ENCODE measurements at regions not wholly inside any gene's neighbourhood (a gene's known extent, or its start where the extent isn't known, plus 50 kb on each side); places are given as distances from the start of the nearest gene placed in this dataset.

DNA sequence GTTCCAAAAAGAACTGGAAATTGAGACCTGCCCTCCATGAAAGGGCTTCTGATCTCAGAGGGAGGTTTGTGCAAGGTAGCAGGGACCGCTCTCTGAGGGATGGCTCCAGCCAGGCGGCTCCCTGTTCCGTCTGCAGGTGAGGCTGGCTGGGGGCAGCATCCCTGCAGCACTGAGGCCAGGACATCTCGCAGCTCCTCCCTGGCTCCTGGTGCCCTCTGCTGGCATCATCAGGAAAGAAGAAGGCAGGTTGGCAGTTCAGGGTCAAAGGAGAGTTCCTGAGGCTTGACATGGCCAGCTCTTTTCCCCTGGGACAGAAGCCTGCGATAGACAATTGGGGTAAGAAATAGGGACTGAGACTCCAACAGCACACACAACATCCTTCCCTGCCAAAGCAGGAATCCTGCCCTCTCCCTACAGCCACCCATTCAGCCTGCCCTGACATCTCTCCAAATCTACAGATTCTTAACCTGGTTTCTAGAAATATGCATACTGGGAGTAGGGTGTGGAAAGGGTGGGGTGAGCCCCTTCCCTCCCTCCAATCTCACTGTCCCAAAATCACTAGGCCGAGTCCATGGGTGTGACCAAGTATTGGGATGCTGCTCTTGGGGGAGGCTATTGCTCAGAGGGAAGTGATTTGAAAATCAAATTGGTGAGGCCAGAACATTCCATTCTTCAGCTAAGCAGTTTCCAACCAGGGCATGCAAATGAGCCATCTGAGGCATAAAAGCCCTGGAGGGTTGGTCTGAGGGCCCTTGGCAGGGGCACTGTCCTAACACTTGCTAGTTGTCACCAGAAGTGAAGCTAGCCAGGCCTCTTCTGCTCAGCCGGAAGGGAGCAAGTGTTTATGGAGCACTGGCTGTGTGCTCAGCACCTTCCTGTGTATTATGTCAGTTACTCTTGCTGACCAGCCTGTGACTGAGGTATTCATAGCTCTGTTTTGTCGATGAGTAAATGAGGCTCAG is 185.4 kb downstream of the TFCP2L1 start:
- TF ChIP-seq, protein P1, sequence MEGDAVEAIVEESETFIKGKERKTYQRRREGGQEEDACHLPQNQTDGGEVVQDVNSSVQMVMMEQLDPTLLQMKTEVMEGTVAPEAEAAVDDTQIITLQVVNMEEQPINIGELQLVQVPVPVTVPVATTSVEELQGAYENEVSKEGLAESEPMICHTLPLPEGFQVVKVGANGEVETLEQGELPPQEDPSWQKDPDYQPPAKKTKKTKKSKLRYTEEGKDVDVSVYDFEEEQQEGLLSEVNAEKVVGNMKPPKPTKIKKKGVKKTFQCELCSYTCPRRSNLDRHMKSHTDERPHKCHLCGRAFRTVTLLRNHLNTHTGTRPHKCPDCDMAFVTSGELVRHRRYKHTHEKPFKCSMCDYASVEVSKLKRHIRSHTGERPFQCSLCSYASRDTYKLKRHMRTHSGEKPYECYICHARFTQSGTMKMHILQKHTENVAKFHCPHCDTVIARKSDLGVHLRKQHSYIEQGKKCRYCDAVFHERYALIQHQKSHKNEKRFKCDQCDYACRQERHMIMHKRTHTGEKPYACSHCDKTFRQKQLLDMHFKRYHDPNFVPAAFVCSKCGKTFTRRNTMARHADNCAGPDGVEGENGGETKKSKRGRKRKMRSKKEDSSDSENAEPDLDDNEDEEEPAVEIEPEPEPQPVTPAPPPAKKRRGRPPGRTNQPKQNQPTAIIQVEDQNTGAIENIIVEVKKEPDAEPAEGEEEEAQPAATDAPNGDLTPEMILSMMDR (IDR thresholded peaks at IDR 0.05): no peak
- H3K27ac ChIP-seq: no peak overlapping the region
- DNase-seq (ENCODE audit: low spot score): no peak
- no peak overlapping the region for H3K4me3 ChIP-seq

DNA sequence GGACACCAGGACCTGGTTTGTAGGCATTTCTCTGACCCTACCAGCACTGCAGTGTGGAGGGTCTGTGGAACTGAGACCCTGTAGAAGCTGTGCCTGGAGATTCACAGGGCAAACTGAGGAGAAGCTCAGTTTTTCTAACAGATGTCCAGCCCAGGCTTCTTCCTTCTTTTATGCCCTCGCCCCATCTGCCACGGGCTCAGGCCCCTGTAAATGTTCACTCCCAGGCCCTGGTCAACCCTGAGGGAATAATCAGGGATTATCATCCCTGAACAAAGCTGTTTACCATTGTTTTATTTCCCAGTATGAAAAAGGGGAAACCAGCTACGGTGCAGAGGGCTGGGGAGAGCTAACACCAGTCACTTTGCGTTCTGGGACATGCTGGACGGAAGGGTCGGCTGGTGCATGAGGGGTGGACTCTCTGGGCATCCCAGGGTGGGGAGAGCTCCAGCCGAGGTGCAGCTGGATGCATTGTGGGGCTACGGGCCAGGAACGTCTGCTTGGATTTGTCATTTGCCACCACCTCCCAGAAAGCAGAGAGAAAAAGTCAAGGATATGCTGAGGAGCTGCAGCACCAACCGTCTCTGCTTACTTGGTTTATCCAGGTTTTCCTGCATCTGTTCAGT is 183.8 kb downstream of the TFCP2L1 start:
- no peak for DNase-seq (ENCODE audit: low spot score)
- Histone ChIP-seq H3K27ac (no peak overlapping the region), H3K4me3 (no peak overlapping the region)
- TF ChIP-seq, protein P1 (IDR thresholded peaks at IDR 0.05): no peak

DNA sequence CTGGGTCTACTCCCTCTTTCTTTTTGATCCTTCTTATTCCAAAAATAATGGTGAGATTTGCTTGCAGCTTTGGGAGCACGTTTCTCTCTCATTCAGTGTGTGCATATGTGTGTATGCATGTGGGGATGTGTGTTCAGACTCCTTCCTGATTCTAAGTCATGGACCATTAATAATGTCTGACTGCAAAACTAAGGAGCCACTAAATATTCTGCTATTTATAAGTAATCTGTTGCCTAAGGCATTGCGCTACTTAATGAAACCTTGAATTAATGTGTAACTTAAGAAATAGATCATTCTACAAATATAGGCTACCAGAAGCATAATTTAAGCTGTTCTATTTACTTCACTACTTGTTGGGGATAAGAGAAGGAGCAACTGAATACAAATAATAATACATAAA is 182.1 kb downstream of the TFCP2L1 start:
- DNase-seq (ENCODE audit: low spot score): no peak
- no peak overlapping the region for H3K27ac ChIP-seq
- TF ChIP-seq, protein P1 (IDR thresholded peaks at IDR 0.05): no peak
- H3K4me3 ChIP-seq: no peak overlapping the region

DNA sequence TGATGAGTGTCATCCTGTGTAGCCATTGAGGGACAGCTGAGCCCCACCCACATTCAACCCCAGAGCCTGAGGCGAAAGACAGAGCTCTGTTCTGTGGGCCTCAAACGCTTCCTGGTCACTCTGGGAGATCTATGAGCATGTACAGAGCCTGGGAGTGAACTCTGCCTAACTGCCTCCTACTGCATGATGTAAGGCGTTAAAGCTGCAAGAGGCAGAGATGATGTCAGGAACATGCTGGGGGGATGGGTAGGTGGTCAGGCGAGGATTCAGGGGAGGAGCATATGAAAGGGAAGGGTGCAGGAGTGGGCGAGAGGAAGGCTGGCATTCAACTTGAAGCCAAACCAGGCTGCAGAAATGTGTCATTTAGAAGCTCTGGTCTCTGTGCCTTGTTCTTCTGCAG is 181.0 kb downstream of the TFCP2L1 start:
- Histone ChIP-seq H3K27ac (no peak overlapping the region), H3K4me3 (no peak overlapping the region)
- TF ChIP-seq, protein P1 (IDR thresholded peaks at IDR 0.05): no peak
- no peak for DNase-seq (ENCODE audit: low spot score)

DNA sequence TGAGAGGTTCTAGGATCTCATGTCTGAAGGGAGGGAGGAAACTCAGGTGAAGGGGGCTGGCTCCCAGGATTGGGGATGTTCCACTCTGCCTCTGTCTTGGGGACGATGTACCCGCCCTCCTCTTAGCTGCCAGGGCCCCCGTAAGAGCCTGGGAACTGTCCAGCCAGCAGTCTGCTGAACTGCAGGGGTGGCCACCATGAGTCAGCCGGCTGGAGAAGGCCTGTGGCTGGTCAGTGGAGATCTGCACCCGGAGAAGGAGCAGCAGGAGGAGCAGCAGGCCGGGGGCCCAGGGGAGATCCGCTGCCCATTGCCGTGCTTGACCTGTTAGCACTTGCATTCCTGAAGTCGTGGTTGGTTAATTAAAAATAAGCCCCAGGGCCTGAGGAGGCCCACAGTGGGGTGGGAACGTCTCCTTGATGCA is 180.3 kb downstream of the TFCP2L1 start:
- H3K4me3 ChIP-seq: no peak overlapping the region
- TF ChIP-seq, protein P1 (IDR thresholded peaks at IDR 0.05): no peak
- DNase-seq (ENCODE audit: low spot score): no peak
- no peak overlapping the region for H3K27ac ChIP-seq

DNA sequence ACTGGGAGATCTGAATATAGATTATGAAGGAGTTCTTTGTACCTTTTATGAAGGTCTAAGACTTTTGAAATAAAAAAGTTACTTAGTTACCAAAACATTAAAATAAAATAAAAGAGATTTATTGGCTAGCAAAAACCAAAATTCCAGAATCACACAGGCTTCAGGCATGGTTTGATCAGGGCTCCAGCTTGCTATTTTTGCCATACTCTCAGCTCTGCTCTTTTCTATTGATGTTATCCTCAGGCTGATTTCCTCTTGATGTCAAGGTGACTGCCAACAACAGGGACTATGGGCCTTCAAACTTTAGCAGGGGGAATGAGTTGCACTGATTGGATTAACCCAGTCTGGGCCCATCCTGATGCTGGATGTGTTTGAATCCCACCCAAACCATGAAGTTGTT is 174.1 kb downstream of the TFCP2L1 start:
- TF ChIP-seq, protein P1 (IDR thresholded peaks at IDR 0.05): no peak
- no peak overlapping the region for H3K27ac ChIP-seq

More for the DNA sequence above, 174.1 kb downstream of the TFCP2L1 start:
- H3K4me3 ChIP-seq: no peak overlapping the region
- DNase-seq (ENCODE audit: low spot score): no peak

Data from coronary artery (tissue), 2 donors.